DND-41 (cell line): ENCODE measurements at regions not wholly inside any gene's neighbourhood (a gene's known extent, or its start where the extent isn't known, plus 50 kb on each side); places are given as distances from the start of the nearest gene placed in this dataset.
"Not testable (repeated sequence)": the region's sequence is repeated elsewhere in the genome, so short reads cannot be mapped to it uniquely, and the experiment has no call there.

ENCODE experiments used
- ATAC-seq: fragments of 200-7000 bp; cut with Tn5 transposase; 3 replicates; pipeline ENCODE4 v1.9.1; 2021; ENCODE audit warnings: low read depth; ENCODE audit not compliant: insufficient read depth
- DNase-seq: peaks from one replicate; pipeline ENCODE4 v3.0.0-alpha.2; 2020
- H2AFZ ChIP-seq: 2 replicates; pipeline ENCODE4 v1.6.0; 2012; ENCODE audit warnings: low read depth, low read length
- H3K27ac ChIP-seq: 2 replicates; pipeline ENCODE4 v1.5.1; 2012; ENCODE audit warnings: low read length, inconsistent platforms
- H3K27me3 ChIP-seq: fragments of 200-600 bp; sonication (generic); 2 replicates; pipeline ENCODE4 v1.6.0; 2012; ENCODE audit warnings: low read length, mild to moderate bottlenecking, inconsistent platforms; ENCODE audit not compliant: insufficient read depth, poor library complexity
- H3K36me3 ChIP-seq: 2 replicates; pipeline ENCODE4 v1.5.1; 2012; ENCODE audit warnings: low read length, inconsistent platforms; ENCODE audit not compliant: insufficient read depth
- H3K4me1 ChIP-seq: 2 replicates; pipeline ENCODE4 v1.5.1; 2012; ENCODE audit warnings: mild to moderate bottlenecking, low read length; ENCODE audit not compliant: insufficient read depth
- H3K4me2 ChIP-seq: 2 replicates; pipeline ENCODE4 v1.6.0; 2012; ENCODE audit warnings: mild to moderate bottlenecking, moderate library complexity, low read length, inconsistent platforms; ENCODE audit not compliant: insufficient read depth
- H3K4me3 ChIP-seq, 2 experiments: fragments of 200-600 bp in 1 of 2; shearing (Covaris generic) in 1 of 2; 2 replicates each; pipeline ENCODE4 v1.5.1; 2012 to 2016; ENCODE audit warnings: inconsistent platforms in 2 of 2, low read length in 2 of 2, mild to moderate bottlenecking in 2 of 2, low read depth in 1 of 2, moderate library complexity in 1 of 2
- H3K79me2 ChIP-seq: 2 replicates; pipeline ENCODE4 v1.6.0; 2012; ENCODE audit warnings: low read length, inconsistent platforms; ENCODE audit not compliant: insufficient read depth
- H3K9ac ChIP-seq: 2 replicates; pipeline ENCODE4 v1.6.0; 2012; ENCODE audit warnings: low read depth, mild to moderate bottlenecking, inconsistent platforms, low read length, moderate library complexity
- H3K9me3 ChIP-seq: 2 replicates; pipeline ENCODE4 v1.5.1; 2012; ENCODE audit warnings: low read length, moderate library complexity, mild to moderate bottlenecking, inconsistent platforms; ENCODE audit not compliant: insufficient read depth, severe bottlenecking
- H4K20me1 ChIP-seq: 2 replicates; pipeline ENCODE4 v1.6.0; 2012; ENCODE audit warnings: low read length; ENCODE audit not compliant: insufficient read depth
- CTCF ChIP-seq: IDR thresholded peaks from 2 replicates; pipeline ENCODE4 v1.5.1; 2012; ENCODE audit warnings: borderline replicate concordance, low read length, moderate library complexity, mild to moderate bottlenecking; ENCODE audit not compliant: poor library complexity, severe bottlenecking; ENCODE audit errors: extremely low read depth

- not testable (repeated sequence) for H3K36me3 ChIP-seq, H3K9ac ChIP-seq, H3K27me3 ChIP-seq, H4K20me1 ChIP-seq, H3K79me2 ChIP-seq, H3K9me3 ChIP-seq, H3K4me3 ChIP-seq, H3K27ac ChIP-seq, H2AFZ ChIP-seq, H3K4me1 ChIP-seq, H3K4me2 ChIP-seq, ATAC-seq
- peak; percentile 38 for TF ChIP-seq CTCF
- peak; percentile 25 for DNase-seq
Measured at GRCh38 chr16:32922578-32922977, 246.6 kb upstream of the TP53TG3 start.

GRCh38 chr16:32915346-32915745 lies 239.4 kb upstream of the TP53TG3 start:
- not testable (repeated sequence) for ATAC-seq, H3K27ac ChIP-seq, H3K79me2 ChIP-seq, H3K9me3 ChIP-seq, H3K4me1 ChIP-seq, H2AFZ ChIP-seq, H3K9ac ChIP-seq, H3K27me3 ChIP-seq, H3K4me3 ChIP-seq, H3K4me2 ChIP-seq, H3K36me3 ChIP-seq, H4K20me1 ChIP-seq, DNase-seq

GRCh38 chr16:32897782-32898181 lies 221.8 kb upstream of the TP53TG3 start:
- not testable (repeated sequence) for H3K36me3 ChIP-seq, H3K9ac ChIP-seq, H3K79me2 ChIP-seq, H3K4me2 ChIP-seq, H3K4me3 ChIP-seq, H2AFZ ChIP-seq, H3K27ac ChIP-seq, H3K9me3 ChIP-seq, H3K4me1 ChIP-seq, H3K27me3 ChIP-seq, H4K20me1 ChIP-seq
- DNase-seq (peak; percentile 42), ATAC-seq (peak; percentile 56; the same call in 1 of the 3 replicates)
- peak; percentile 47 for TF ChIP-seq CTCF

GRCh38 chr16:32885392-32885791 lies 209.4 kb upstream of the TP53TG3 start:
- not testable (repeated sequence) for H3K4me2 ChIP-seq, H3K27ac ChIP-seq, H3K4me1 ChIP-seq, H3K27me3 ChIP-seq, H4K20me1 ChIP-seq, H3K9me3 ChIP-seq, H2AFZ ChIP-seq, DNase-seq, ATAC-seq, H3K36me3 ChIP-seq, H3K4me3 ChIP-seq, H3K79me2 ChIP-seq, H3K9ac ChIP-seq

GRCh38 chr16:32884556-32884955 lies 208.6 kb upstream of the TP53TG3 start:
- DNase-seq: not testable (repeated sequence)

GRCh38 chr16:32882328-32882857 lies 206.4 kb upstream of the TP53TG3 start:
- not testable (repeated sequence) for ATAC-seq, H3K4me2 ChIP-seq

More at GRCh38 chr16:32884556-32884955, 208.6 kb upstream of the TP53TG3 start:
- H4K20me1 ChIP-seq, H3K36me3 ChIP-seq, H3K9ac ChIP-seq, H3K79me2 ChIP-seq, H3K9me3 ChIP-seq, H3K4me1 ChIP-seq, H3K27ac ChIP-seq, H3K27me3 ChIP-seq, H2AFZ ChIP-seq, ATAC-seq, H3K4me3 ChIP-seq, H3K4me2 ChIP-seq: not testable (repeated sequence)

GRCh38 chr16:32881631-32882030 lies 205.7 kb upstream of the TP53TG3 start:
- H3K36me3 ChIP-seq, H3K9ac ChIP-seq, H4K20me1 ChIP-seq, H3K27me3 ChIP-seq, H3K9me3 ChIP-seq, ATAC-seq, H3K27ac ChIP-seq, H3K4me1 ChIP-seq, H3K4me2 ChIP-seq, H2AFZ ChIP-seq, H3K4me3 ChIP-seq, DNase-seq, H3K79me2 ChIP-seq: not testable (repeated sequence)

More at GRCh38 chr16:32882328-32882857, 206.4 kb upstream of the TP53TG3 start:
- H3K27me3 ChIP-seq, H3K79me2 ChIP-seq, H3K27ac ChIP-seq, H2AFZ ChIP-seq, H4K20me1 ChIP-seq, H3K9ac ChIP-seq, H3K36me3 ChIP-seq, H3K4me1 ChIP-seq, H3K9me3 ChIP-seq, DNase-seq, H3K4me3 ChIP-seq: not testable (repeated sequence)
